H1 (cell line): ENCODE measurements at regions not wholly inside any gene's neighbourhood (a gene's known extent, or its start where the extent isn't known, plus 50 kb on each side); places are given as distances from the start of the nearest gene placed in this dataset.
"Not testable (repeated sequence)": the region's sequence is repeated elsewhere in the genome, so short reads cannot be mapped to it uniquely, and the experiment has no call there.

Experiments used
- CTCF ChIP-seq, 3 experiments: IDR thresholded peaks; 1 replicate in 2 of 3; 2 replicates in 1 of 3; pipeline versions ENCODE4 v1.5.1 to v1.6.1; 2011; ENCODE audit warnings: low read length in 3 of 3, mild to moderate bottlenecking in 3 of 3, inconsistent platforms in 2 of 3, low read depth in 1 of 3, moderate library complexity in 1 of 3; ENCODE audit not compliant: insufficient read depth in 1 of 3; ENCODE audit errors: control extremely low read depth in 1 of 3
- E2F6 ChIP-seq: IDR thresholded peaks from 2 replicates; pipeline ENCODE4 v1.6.1; 2012; ENCODE audit warnings: inconsistent platforms
- JUND ChIP-seq: IDR thresholded peaks from 2 replicates; pipeline ENCODE4 v1.6.1; 2011; ENCODE audit warnings: mild to moderate bottlenecking, improper control_type of control experiment, low read length
- NANOG ChIP-seq: IDR thresholded peaks from 2 replicates; pipeline ENCODE4 v1.6.1; 2011; ENCODE audit warnings: low read length, low read depth, mild to moderate bottlenecking, inconsistent platforms; ENCODE audit not compliant: insufficient read depth, poor library complexity, severe bottlenecking
- PHF8 ChIP-seq: fragments of 200-600 bp; sonication (generic); conservative IDR thresholded peaks from 2 replicates; pipeline ENCODE4 v1.7.1; 2012; ENCODE audit warnings: low read depth, mild to moderate bottlenecking, inconsistent platforms, low read length, moderate library complexity
- POLR2AphosphoS5 ChIP-seq: IDR thresholded peaks from 2 replicates; pipeline ENCODE4 v1.6.1; 2011; ENCODE audit warnings: low read depth, low read length

GRCh38 chr4:28112691-28113335 lies 1252.2 kb downstream of the STIM2 start:
- TF ChIP-seq NANOG; PHF8; JUND; POLR2AphosphoS5; CTCF (IDR thresholded peaks at IDR 0.05; ENCODE audit: control extremely low read depth in 1 of 3, insufficient read depth in 1 of 3, low read depth in 1 of 3, low read length in 3 of 3); E2F6: not testable (repeated sequence)
